ENCODE measurements at regions not wholly inside any gene's neighbourhood (a gene's known extent, or its start where the extent isn't known, plus 50 kb on each side); places are given as distances from the start of the nearest gene placed in this dataset.

DNA sequence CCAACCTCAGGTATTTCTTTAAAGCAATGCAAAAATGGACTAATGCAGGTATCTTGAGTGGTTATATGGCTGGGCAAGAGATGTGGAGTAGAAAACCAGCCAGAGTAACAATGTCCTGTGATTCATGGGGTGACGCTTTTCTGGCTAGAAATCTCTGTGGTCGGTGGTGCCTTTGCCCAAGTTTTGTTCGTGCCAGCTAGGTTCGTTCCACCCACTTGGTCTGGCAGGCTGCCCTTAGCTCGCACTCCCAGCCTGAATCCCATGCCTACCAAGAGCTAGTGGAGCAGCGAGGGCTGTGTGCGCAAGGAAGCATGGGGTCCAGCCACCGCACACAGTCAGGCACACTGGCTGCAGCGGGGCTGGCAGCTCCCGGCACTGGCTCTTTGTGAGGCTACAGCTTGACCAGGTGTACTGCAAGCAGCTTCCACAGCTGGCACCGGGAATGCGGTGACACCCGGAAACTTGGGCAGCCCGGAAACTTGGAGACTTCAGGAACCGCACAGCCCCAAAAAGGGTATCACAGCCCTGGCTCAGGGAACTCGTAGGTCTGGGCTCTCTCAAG is 349.6 kb upstream of the PCDH20 start:
- no peaks in the 10 kb centered on the region for H3K36me3 ChIP-seq (ENCODE audit: control insufficient read depth in 3 of 3, insufficient read depth in 2 of 3, low read depth in 1 of 3, low read length in 3 of 3)
- WGBS, 3 donors, result 89 to 91% (median 90%) methylated on average over 16 of the region's 16 CpGs
- DNase-seq (no peak), FAIRE-seq (no peak)
- no peaks in the 10 kb centered on the region for H3K27me3 ChIP-seq (ENCODE audit: control insufficient read depth in 3 of 3, insufficient read depth in 3 of 3, low read length in 3 of 3)
- H3K4me3 ChIP-seq (ENCODE audit: low read depth in 1 of 3, low read length in 3 of 3), result no peak overlapping the region
- peaks cover 0 to 7% of the 10 kb centered on the region in 2 donors for H3K9me3 ChIP-seq (ENCODE audit: control insufficient read depth in 2 of 2, insufficient read depth in 1 of 2, low read depth in 1 of 2, low read length in 1 of 2)
- H3K27ac ChIP-seq (ENCODE audit: low read depth in 1 of 3, low read length in 2 of 3), result no peak overlapping the region
- H3K4me1 ChIP-seq (ENCODE audit: control insufficient read depth in 3 of 3, insufficient read depth in 2 of 3, low read depth in 1 of 3, low read length in 2 of 3), result no peaks in the 10 kb centered on the region

DNA sequence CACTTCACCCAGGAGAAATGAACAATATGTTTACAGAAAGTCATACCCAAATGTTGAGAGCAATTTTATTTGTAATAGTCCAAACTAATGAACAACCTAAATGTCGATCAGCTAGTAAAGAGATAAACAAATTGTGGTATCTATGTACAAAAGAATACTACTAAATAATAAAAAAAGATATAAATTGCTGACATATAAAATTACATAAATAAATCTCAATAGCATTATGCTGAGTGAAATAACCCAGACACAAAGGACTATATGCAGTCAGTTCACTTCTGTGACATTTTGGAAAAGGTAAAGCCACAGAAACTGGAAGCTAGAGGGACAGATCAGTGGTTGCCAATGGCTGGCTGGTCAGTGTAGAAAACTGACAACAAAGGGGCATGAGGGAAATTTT is 346.0 kb upstream of the PCDH20 start:
- Histone ChIP-seq H3K4me3 (ENCODE audit: low read depth in 1 of 3, low read length in 3 of 3) (no peak overlapping the region), H3K4me1 (ENCODE audit: control insufficient read depth in 3 of 3, insufficient read depth in 2 of 3, low read depth in 1 of 3, low read length in 2 of 3) (no peaks in the 10 kb centered on the region), H3K36me3 (ENCODE audit: control insufficient read depth in 3 of 3, insufficient read depth in 2 of 3, low read depth in 1 of 3, low read length in 3 of 3) (no peaks in the 10 kb centered on the region), H3K27me3 (ENCODE audit: control insufficient read depth in 3 of 3, insufficient read depth in 3 of 3, low read length in 3 of 3) (no peaks in the 10 kb centered on the region), H3K9me3 (ENCODE audit: control insufficient read depth in 2 of 2, insufficient read depth in 1 of 2, low read depth in 1 of 2, low read length in 1 of 2) (peaks cover 0 to 6% of the 10 kb centered on the region in 2 donors), H3K27ac (ENCODE audit: low read depth in 1 of 3, low read length in 2 of 3) (no peak overlapping the region)
- FAIRE-seq (no peak), DNase-seq (no peak)
- 71 to 88% (median 78%) methylated on average over 1 of the region's 1 CpG for WGBS, 3 donors

DNA sequence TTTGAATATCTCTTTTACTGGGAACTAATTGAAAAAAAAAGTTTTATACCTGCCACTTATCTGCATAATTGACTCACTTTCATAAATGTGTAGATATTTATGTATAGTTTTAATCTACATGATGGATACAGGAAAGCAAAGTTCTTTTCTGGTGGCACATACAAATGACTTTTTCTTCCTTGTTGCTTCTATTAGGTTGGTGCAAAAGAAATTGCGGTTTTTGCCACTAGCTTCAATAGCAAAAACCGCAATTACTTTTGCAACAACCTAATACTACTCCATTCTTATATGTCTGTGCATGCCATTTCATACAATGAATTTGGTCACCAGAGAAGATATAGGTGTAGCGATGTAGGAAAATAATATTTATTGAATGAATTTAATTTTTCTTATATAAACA is 344.5 kb upstream of the PCDH20 start:
- Histone ChIP-seq H3K9me3 (ENCODE audit: control insufficient read depth in 2 of 2, insufficient read depth in 1 of 2, low read depth in 1 of 2, low read length in 1 of 2) (peaks cover 0 to 4% of the 10 kb centered on the region in 2 donors), H3K36me3 (ENCODE audit: control insufficient read depth in 3 of 3, insufficient read depth in 2 of 3, low read depth in 1 of 3, low read length in 3 of 3) (no peaks in the 10 kb centered on the region), H3K4me3 (ENCODE audit: low read depth in 1 of 3, low read length in 3 of 3) (no peak overlapping the region), H3K27me3 (ENCODE audit: control insufficient read depth in 3 of 3, insufficient read depth in 3 of 3, low read length in 3 of 3) (no peaks in the 10 kb centered on the region), H3K27ac (ENCODE audit: low read depth in 1 of 3, low read length in 2 of 3) (no peak overlapping the region), H3K4me1 (ENCODE audit: control insufficient read depth in 3 of 3, insufficient read depth in 2 of 3, low read depth in 1 of 3, low read length in 2 of 3) (no peaks in the 10 kb centered on the region)
- FAIRE-seq (no peak), DNase-seq (no peak)
- 83 to 96% (median 93%) methylated on average over 3 of the region's 3 CpGs for WGBS, 3 donors

DNA sequence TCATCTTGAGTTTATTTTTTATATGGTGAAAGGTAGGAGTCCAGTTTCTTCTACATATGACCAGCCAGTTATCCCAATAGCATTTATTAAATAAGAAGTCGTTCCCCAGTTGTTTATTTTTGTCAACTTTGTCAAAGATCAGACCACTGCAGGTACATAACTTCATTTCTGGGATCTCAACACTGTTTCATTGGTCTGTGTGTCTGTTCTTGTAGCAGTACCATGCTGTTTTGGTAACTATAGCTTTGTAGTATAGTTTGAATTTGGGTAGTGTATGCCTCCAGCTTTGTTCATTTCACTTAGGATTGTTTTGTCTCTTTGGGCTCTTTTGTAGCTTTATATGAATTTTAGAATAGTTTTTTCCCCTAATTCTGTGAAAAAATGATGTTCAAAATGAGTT is 340.4 kb upstream of the PCDH20 start:
- WGBS, 3 donors, result 39 to 63% (median 47%) methylated on average over 1 of the region's 1 CpG
- no peak overlapping the region for H3K4me3 ChIP-seq (ENCODE audit: low read depth in 1 of 3, low read length in 3 of 3)
- H3K4me1 ChIP-seq (ENCODE audit: control insufficient read depth in 3 of 3, insufficient read depth in 2 of 3, low read depth in 1 of 3, low read length in 2 of 3), result no peaks in the 10 kb centered on the region
- no peak for FAIRE-seq
- peaks cover 0 to 4% of the 10 kb centered on the region in 2 donors for H3K9me3 ChIP-seq (ENCODE audit: control insufficient read depth in 2 of 2, insufficient read depth in 1 of 2, low read depth in 1 of 2, low read length in 1 of 2)
- no peaks in the 10 kb centered on the region for H3K27me3 ChIP-seq (ENCODE audit: control insufficient read depth in 3 of 3, insufficient read depth in 3 of 3, low read length in 3 of 3)
- H3K27ac ChIP-seq (ENCODE audit: low read depth in 1 of 3, low read length in 2 of 3), result no peak overlapping the region
- H3K36me3 ChIP-seq (ENCODE audit: control insufficient read depth in 3 of 3, insufficient read depth in 2 of 3, low read depth in 1 of 3, low read length in 3 of 3), result no peaks in the 10 kb centered on the region
- no peak for DNase-seq

DNA sequence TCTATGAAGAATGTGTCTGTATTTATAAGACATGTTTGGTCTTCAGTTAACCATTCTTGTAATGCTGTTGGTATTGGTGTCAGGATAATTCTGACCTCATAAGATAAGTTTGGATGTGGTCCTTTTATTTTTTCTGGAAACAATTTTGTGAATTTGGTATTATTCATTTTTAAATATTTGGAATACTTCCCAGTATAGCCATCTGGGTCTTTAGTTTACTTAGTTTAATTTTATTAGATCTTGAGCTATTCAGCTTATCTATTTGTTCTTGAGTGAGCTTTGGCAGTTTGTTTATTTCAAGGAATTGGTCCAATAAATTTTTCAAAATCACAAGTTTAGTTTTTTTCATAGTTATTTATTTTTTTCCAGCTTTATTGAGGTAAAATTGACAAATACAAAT is 335.4 kb upstream of the PCDH20 start:
- Histone ChIP-seq H3K9me3 (ENCODE audit: control insufficient read depth in 2 of 2, insufficient read depth in 1 of 2, low read depth in 1 of 2, low read length in 1 of 2) (peaks cover 0 to 4% of the 10 kb centered on the region in 2 donors), H3K4me3 (ENCODE audit: low read depth in 1 of 3, low read length in 3 of 3) (no peak overlapping the region), H3K4me1 (ENCODE audit: control insufficient read depth in 3 of 3, insufficient read depth in 2 of 3, low read depth in 1 of 3, low read length in 2 of 3) (no peaks in the 10 kb centered on the region), H3K36me3 (ENCODE audit: control insufficient read depth in 3 of 3, insufficient read depth in 2 of 3, low read depth in 1 of 3, low read length in 3 of 3) (no peaks in the 10 kb centered on the region), H3K27me3 (ENCODE audit: control insufficient read depth in 3 of 3, insufficient read depth in 3 of 3, low read length in 3 of 3) (no peaks in the 10 kb centered on the region), H3K27ac (ENCODE audit: low read depth in 1 of 3, low read length in 2 of 3) (no peak overlapping the region)
- DNase-seq (no peak), FAIRE-seq (no peak)

DNA sequence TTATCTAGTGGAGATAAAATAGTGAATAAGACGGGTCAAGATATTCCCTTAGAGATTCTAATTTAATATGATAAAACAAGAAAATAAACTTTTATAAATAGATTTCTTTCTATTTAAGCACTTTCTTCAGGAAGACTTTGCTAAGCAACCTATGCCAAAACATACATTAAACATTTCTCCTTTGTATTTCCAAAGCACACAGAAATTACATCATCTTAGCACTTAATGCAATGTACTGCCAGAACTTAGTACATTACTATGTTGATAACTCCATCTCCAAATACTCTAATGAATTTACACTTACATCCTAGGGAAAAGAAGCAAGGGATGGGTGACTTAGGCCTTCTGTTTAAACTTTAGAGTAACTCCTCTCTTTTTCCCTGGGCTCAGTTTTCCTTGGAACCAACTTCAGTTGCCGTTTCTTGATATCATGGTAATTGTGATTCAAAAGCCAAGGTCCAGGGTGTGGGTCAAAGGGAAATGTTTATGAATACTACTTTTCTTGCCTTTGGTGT is 322.6 kb upstream of the PCDH20 start:
- 27 to 61% (median 36%) methylated on average over 2 of the region's 2 CpGs for WGBS, 3 donors
- Histone ChIP-seq H3K36me3 (ENCODE audit: control insufficient read depth in 3 of 3, insufficient read depth in 2 of 3, low read depth in 1 of 3, low read length in 3 of 3) (no peaks in the 10 kb centered on the region), H3K4me3 (ENCODE audit: low read depth in 1 of 3, low read length in 3 of 3) (no peak overlapping the region), H3K27me3 (ENCODE audit: control insufficient read depth in 3 of 3, insufficient read depth in 3 of 3, low read length in 3 of 3) (no peaks in the 10 kb centered on the region), H3K4me1 (ENCODE audit: control insufficient read depth in 3 of 3, insufficient read depth in 2 of 3, low read depth in 1 of 3, low read length in 2 of 3) (no peaks in the 10 kb centered on the region), H3K27ac (ENCODE audit: low read depth in 1 of 3, low read length in 2 of 3) (no peak overlapping the region), H3K9me3 (ENCODE audit: control insufficient read depth in 2 of 2, insufficient read depth in 1 of 2, low read depth in 1 of 2, low read length in 1 of 2) (no peaks in the 10 kb centered on the region)
- no peak for DNase-seq
- no peak for FAIRE-seq

DNA sequence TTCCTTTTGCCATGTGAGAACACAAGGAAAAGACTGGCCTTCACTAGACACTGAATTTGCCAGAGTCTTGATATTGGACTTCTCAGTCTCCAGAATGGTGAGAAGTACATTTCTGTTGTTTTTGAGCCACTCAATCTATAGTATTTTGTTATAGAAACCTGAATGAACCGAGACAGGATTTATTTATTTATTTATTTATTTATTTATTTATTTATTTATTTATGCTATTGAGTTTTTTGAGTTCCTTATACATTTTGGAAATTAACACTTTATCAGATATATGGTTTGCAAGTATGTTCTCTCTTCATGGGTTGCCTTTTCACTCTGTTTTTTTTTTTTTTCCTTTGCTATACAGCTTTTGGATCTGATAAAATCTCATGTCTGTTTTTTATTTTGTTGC is 319.0 kb upstream of the PCDH20 start:
- H3K4me1 ChIP-seq (ENCODE audit: control insufficient read depth in 3 of 3, insufficient read depth in 2 of 3, low read depth in 1 of 3, low read length in 2 of 3), result no peaks in the 10 kb centered on the region
- no peak for DNase-seq
- no peak for FAIRE-seq
- H3K36me3 ChIP-seq (ENCODE audit: control insufficient read depth in 3 of 3, insufficient read depth in 2 of 3, low read depth in 1 of 3, low read length in 3 of 3), result no peaks in the 10 kb centered on the region
- H3K27me3 ChIP-seq (ENCODE audit: control insufficient read depth in 3 of 3, insufficient read depth in 3 of 3, low read length in 3 of 3), result no peaks in the 10 kb centered on the region
- 68 to 77% (median 76%) methylated on average over 1 of the region's 1 CpG for WGBS, 3 donors
- H3K9me3 ChIP-seq (ENCODE audit: control insufficient read depth in 2 of 2, insufficient read depth in 1 of 2, low read depth in 1 of 2, low read length in 1 of 2), result no peaks in the 10 kb centered on the region
- H3K27ac ChIP-seq (ENCODE audit: low read depth in 1 of 3, low read length in 2 of 3), result no peak overlapping the region
- H3K4me3 ChIP-seq (ENCODE audit: low read depth in 1 of 3, low read length in 3 of 3), result no peak overlapping the region

DNA sequence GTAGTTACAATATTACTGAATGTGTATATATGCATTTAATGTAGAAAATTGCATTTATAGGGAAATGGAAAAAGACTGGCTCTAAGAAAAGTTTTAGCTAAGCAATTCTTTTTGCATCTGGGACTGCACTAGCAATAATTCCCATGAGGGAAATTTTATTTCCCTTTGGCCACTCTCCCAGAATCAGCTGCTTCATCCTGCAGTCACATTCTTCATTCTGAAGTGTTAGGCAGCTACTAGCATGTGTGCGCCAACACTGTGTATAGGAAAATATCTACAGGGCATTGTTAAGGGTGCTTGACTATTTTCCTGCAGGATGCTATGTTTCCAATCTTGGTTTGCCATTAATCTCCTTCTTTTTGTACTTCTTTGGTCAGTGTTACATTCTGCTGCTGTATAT is 312.8 kb upstream of the PCDH20 start:
- FAIRE-seq, result no peak
- peak in 1 of 2 donors; percentile 11 for DNase-seq
- Histone ChIP-seq H3K27me3 (ENCODE audit: control insufficient read depth in 3 of 3, insufficient read depth in 3 of 3, low read length in 3 of 3) (no peaks in the 10 kb centered on the region), H3K36me3 (ENCODE audit: control insufficient read depth in 3 of 3, insufficient read depth in 2 of 3, low read depth in 1 of 3, low read length in 3 of 3) (no peaks in the 10 kb centered on the region), H3K27ac (ENCODE audit: low read depth in 1 of 3, low read length in 2 of 3) (no peak overlapping the region), H3K9me3 (ENCODE audit: control insufficient read depth in 2 of 2, insufficient read depth in 1 of 2, low read depth in 1 of 2, low read length in 1 of 2) (peaks cover 0 to 2% of the 10 kb centered on the region in 2 donors), H3K4me1 (ENCODE audit: control insufficient read depth in 3 of 3, insufficient read depth in 2 of 3, low read depth in 1 of 3, low read length in 2 of 3) (no peaks in the 10 kb centered on the region), H3K4me3 (ENCODE audit: low read depth in 1 of 3, low read length in 3 of 3) (no peak overlapping the region)
- 49 to 88% (median 79%) methylated on average over 1 of the region's 1 CpG for WGBS, 3 donors

DNA sequence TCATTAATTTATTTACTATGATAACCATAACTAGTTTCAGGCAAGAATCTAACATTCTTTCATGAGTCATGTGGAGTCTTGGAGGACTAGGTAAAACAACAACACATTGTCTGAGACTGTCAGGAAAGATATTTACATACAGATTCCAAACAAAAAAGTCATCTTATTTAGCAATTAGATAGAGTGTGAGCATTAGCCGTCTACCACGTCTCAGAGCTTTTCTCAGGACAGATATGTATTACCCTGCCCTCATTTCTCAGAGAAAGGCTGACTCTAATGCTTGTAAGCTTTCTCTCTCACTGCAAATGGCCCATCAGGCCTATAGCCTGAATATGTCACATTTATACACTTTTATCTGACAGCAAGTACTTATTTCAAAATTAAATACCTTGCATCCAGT is 312.1 kb upstream of the PCDH20 start:
- Histone ChIP-seq H3K4me3 (ENCODE audit: low read depth in 1 of 3, low read length in 3 of 3) (no peak overlapping the region), H3K27me3 (ENCODE audit: control insufficient read depth in 3 of 3, insufficient read depth in 3 of 3, low read length in 3 of 3) (no peaks in the 10 kb centered on the region), H3K27ac (ENCODE audit: low read depth in 1 of 3, low read length in 2 of 3) (no peak overlapping the region), H3K36me3 (ENCODE audit: control insufficient read depth in 3 of 3, insufficient read depth in 2 of 3, low read depth in 1 of 3, low read length in 3 of 3) (no peaks in the 10 kb centered on the region), H3K4me1 (ENCODE audit: control insufficient read depth in 3 of 3, insufficient read depth in 2 of 3, low read depth in 1 of 3, low read length in 2 of 3) (no peaks in the 10 kb centered on the region), H3K9me3 (ENCODE audit: control insufficient read depth in 2 of 2, insufficient read depth in 1 of 2, low read depth in 1 of 2, low read length in 1 of 2) (peaks cover 0 to 2% of the 10 kb centered on the region in 2 donors)
- 61 to 77% (median 65%) methylated on average over 2 of the region's 2 CpGs for WGBS, 3 donors
- no peak for FAIRE-seq
- DNase-seq, result no peak
